Kidney (tissue), 13 donors: ENCODE measurements at regions not wholly inside any gene's neighbourhood (a gene's known extent, or its start where the extent isn't known, plus 50 kb on each side); places are given as distances from the start of the nearest gene placed in this dataset.

ENCODE experiments used
- DNase-seq, 5 donors: peaks; one replicate each; pipeline ENCODE4 v3.0.0-alpha.2; 2013 to 2020
- FAIRE-seq: peaks from 2 replicates; lab custom pipeline; 2012; peaks lifted over from hg19 to GRCh38; lab: Jason Lieb, UNC
- H3K27ac ChIP-seq, 2 donors: one replicate each; pipeline ENCODE4 v1.7.0; 2013; ENCODE audit warnings: low read depth in 2 of 2, low read length in 2 of 2, inconsistent platforms in 1 of 2
- H3K27me3 ChIP-seq: one replicate; pipeline ENCODE4 v1.7.1; 2013; ENCODE audit warnings: low read length, inconsistent platforms; ENCODE audit not compliant: control insufficient read depth, insufficient read depth
- H3K36me3 ChIP-seq, 3 donors: one replicate each; pipeline versions ENCODE4 v1.7.0 to v1.7.1; 2013; ENCODE audit warnings: low read length in 3 of 3, control low read depth in 1 of 3, inconsistent platforms in 1 of 3; ENCODE audit not compliant: insufficient read depth in 3 of 3, control insufficient read depth in 2 of 3
- H3K4me1 ChIP-seq, 3 donors: one replicate each; pipeline versions ENCODE4 v1.7.0 to v1.7.1; 2013; ENCODE audit warnings: low read length in 3 of 3, inconsistent platforms in 1 of 3, low read depth in 1 of 3; ENCODE audit not compliant: control insufficient read depth in 2 of 3, insufficient read depth in 2 of 3
- H3K4me3 ChIP-seq, 3 donors: one replicate each; pipeline versions ENCODE4 v1.7.0 to v1.8.1; 2013; ENCODE audit warnings: low read length in 3 of 3, control low read depth in 1 of 3, inconsistent platforms in 1 of 3
- H3K9ac ChIP-seq, 3 donors: one replicate each; pipeline versions ENCODE4 v1.7.0 to v1.7.1; 2013; ENCODE audit warnings: low read length in 3 of 3, control low read depth in 1 of 3, inconsistent platforms in 1 of 3
- H3K9me3 ChIP-seq, 3 donors: one replicate each; pipeline versions ENCODE4 v1.7.0 to v1.7.1; 2013; ENCODE audit warnings: low read length in 3 of 3, control low read depth in 1 of 3, inconsistent platforms in 1 of 3; ENCODE audit not compliant: control insufficient read depth in 2 of 3, insufficient read depth in 1 of 3
- CTCF ChIP-seq: IDR thresholded peaks from 3 replicates; pipeline ENCODE4 v1.5.1; 2012; ENCODE audit warnings: mild to moderate bottlenecking, moderate library complexity, borderline replicate concordance; ENCODE audit not compliant: insufficient read depth; ENCODE audit errors: extremely low read depth
- intact Hi-C: fragments of 100-400 bp; cut with DNase I; formaldehyde crosslinking; loops from one replicate; pipeline ENCODE4 v1.11.1; 2022
- donor health status: control.
- donor health status: control.
- donor health status: control.
- donor health status: control.
- donor health status: control.
- donor health status: DM: yes; HTN: yes; CAD: no.
- donor health status: Normal renal cell carcinoma (clear cell type).

- H3K27me3 ChIP-seq, result no peaks in the 10 kb centered on the region
- no peaks in the 10 kb centered on the region for H3K9me3 ChIP-seq
- H3K4me3 ChIP-seq, result no peak overlapping the region
- H3K36me3 ChIP-seq, result no peaks in the 10 kb centered on the region
- intact Hi-C loops, result no loop called here
- H3K27ac ChIP-seq, result no peak overlapping the region
- TF ChIP-seq CTCF, result no peak
- no peak for FAIRE-seq
- no peak for DNase-seq
- no peaks in the 10 kb centered on the region for H3K4me1 ChIP-seq
- H3K9ac ChIP-seq, result no peak overlapping the region
These were observed 78.4 kb downstream of the MARCHF4 start for GRCh38 chr2:216293883-216294282.

GRCh38 chr2:216292886-216293301 lies 79.4 kb downstream of the MARCHF4 start:
- intact Hi-C loops, result no loop called here
- FAIRE-seq (no peak), DNase-seq (no peak)
- Histone ChIP-seq H3K27me3 (no peaks in the 10 kb centered on the region), H3K27ac (no peak overlapping the region), H3K9me3 (no peaks in the 10 kb centered on the region), H3K36me3 (no peaks in the 10 kb centered on the region), H3K9ac (no peak overlapping the region), H3K4me3 (no peak overlapping the region), H3K4me1 (no peaks in the 10 kb centered on the region)
- no peak for TF ChIP-seq CTCF

- Histone ChIP-seq H3K9ac (no peak overlapping the region), H3K4me1 (no peaks in the 10 kb centered on the region), H3K27me3 (no peaks in the 10 kb centered on the region), H3K27ac (no peak overlapping the region), H3K9me3 (no peaks in the 10 kb centered on the region), H3K36me3 (no peaks in the 10 kb centered on the region), H3K4me3 (no peak overlapping the region)
- DNase-seq (no peak), FAIRE-seq (no peak)
- TF ChIP-seq CTCF, result no peak
- intact Hi-C loops, result no loop called here
These were observed 79.8 kb downstream of the MARCHF4 start for GRCh38 chr2:216292475-216292874.

GRCh38 chr2:216289470-216289869 lies 82.8 kb downstream of the MARCHF4 start:
- Histone ChIP-seq H3K9me3 (no peaks in the 10 kb centered on the region), H3K27ac (no peak overlapping the region), H3K4me1 (no peaks in the 10 kb centered on the region), H3K9ac (no peak overlapping the region), H3K36me3 (no peaks in the 10 kb centered on the region), H3K4me3 (no peak overlapping the region), H3K27me3 (no peaks in the 10 kb centered on the region)
- TF ChIP-seq CTCF, result no peak
- DNase-seq (no peak), FAIRE-seq (no peak)
- intact Hi-C loops, result no loop called here
